B cell (primary cell): ENCODE measurements at regions not wholly inside any gene's neighbourhood (a gene's known extent, or its start where the extent isn't known, plus 50 kb on each side); places are given as distances from the start of the nearest gene placed in this dataset.

ENCODE experiments used
- ATAC-seq: fragments of 200-7000 bp; cut with Tn5 transposase; one replicate; pipeline ENCODE4 v1.10.0; 2021; ENCODE audit warnings: low read depth, mild to moderate bottlenecking, moderate number of reproducible peaks, moderate library complexity
- CTCF ChIA-PET: fragments of 350-600 bp; sonication (Branson Sonifier 250); formaldehyde crosslinking; loops from one replicate; lab custom pipeline; 2021; ENCODE audit warnings: antibody characterized with exemption, inconsistent platforms; lab: Charles Lee
- POLR2A ChIA-PET: fragments of 350-600 bp; sonication (Branson Sonifier 250); formaldehyde crosslinking; loops from one replicate; lab custom pipeline; 2021; ENCODE audit warnings: antibody characterized with exemption; lab: Charles Lee
- DNase-seq: peaks from one replicate; pipeline ENCODE4 v3.0.0; 2013
- H2AFZ ChIP-seq: 2 replicates; pipeline ENCODE4 v1.6.1; 2012; ENCODE audit warnings: mild to moderate bottlenecking, low read depth, low read length; ENCODE audit not compliant: insufficient read depth, poor library complexity, severe bottlenecking
- H3K27ac ChIP-seq, 2 donors: 1 replicate in 1 of 2; 2 replicates in 1 of 2; pipeline ENCODE4 v1.5.1; 2012 to 2013; ENCODE audit warnings: low read length in 2 of 2, mild to moderate bottlenecking in 2 of 2, moderate library complexity in 1 of 2
- H3K27me3 ChIP-seq, 4 experiments: fragments of 200-600 bp in 1 of 4; sonication (generic) in 1 of 4; replicated peaks in 1 of 4; 1 replicate in 2 of 4; 2 replicates in 2 of 4; pipeline versions ENCODE4 v1.6.1 to v1.7.0; 2013 to 2016; ENCODE audit warnings: low read length in 3 of 4, mild to moderate bottlenecking in 2 of 4, mixed read lengths in 1 of 4, moderate library complexity in 1 of 4; ENCODE audit not compliant: insufficient read depth in 4 of 4, control insufficient read depth in 3 of 4; ENCODE audit errors: control extremely low read depth in 1 of 4
- H3K36me3 ChIP-seq, 2 experiments: replicated peaks in 1 of 2; 1 replicate in 1 of 2; 2 replicates in 1 of 2; pipeline versions ENCODE4 v1.6.1 to v1.7.1; 2013; ENCODE audit warnings: low read length in 1 of 2; ENCODE audit not compliant: insufficient read depth in 2 of 2, control insufficient read depth in 1 of 2; ENCODE audit errors: control extremely low read depth in 1 of 2, extremely low read depth in 1 of 2
- H3K4me1 ChIP-seq, 2 donors: fragments of 200-600 bp in 1 of 2; sonication (generic) in 1 of 2; 1 replicate in 1 of 2; 2 replicates in 1 of 2; pipeline versions ENCODE4 v1.5.1 to v1.6.1; 2013 to 2017; ENCODE audit warnings: low read length in 2 of 2; ENCODE audit not compliant: control insufficient read depth in 2 of 2, insufficient read depth in 2 of 2
- H3K4me2 ChIP-seq: replicated peaks from 2 replicates; pipeline ENCODE3; 2012; ENCODE audit warnings: mild to moderate bottlenecking, low read depth, low read length; ENCODE audit not compliant: poor library complexity, severe bottlenecking
- H3K4me3 ChIP-seq, 5 experiments: fragments of 200-600 bp in 1 of 5; sonication (generic) in 1 of 5; 1 replicate in 3 of 5; 2 replicates in 2 of 5; pipeline versions ENCODE4 v1.5.1 to v1.7.0; 2011 to 2016; ENCODE audit warnings: low read length in 4 of 5, mild to moderate bottlenecking in 4 of 5, low read depth in 2 of 5, control low read depth in 1 of 5, moderate library complexity in 1 of 5; ENCODE audit not compliant: insufficient read depth in 1 of 5; ENCODE audit errors: control extremely low read depth in 1 of 5, extremely low read depth in 1 of 5
- H3K79me2 ChIP-seq: fragments of 200-600 bp; sonication (generic); one replicate; pipeline ENCODE4 v1.6.0; 2016; ENCODE audit warnings: low read length; ENCODE audit not compliant: control insufficient read depth, insufficient read depth
- H3K9ac ChIP-seq: fragments of 200-600 bp; sonication (generic); 2 replicates; pipeline ENCODE4 v1.6.1; 2017; ENCODE audit warnings: mild to moderate bottlenecking, low read length, moderate library complexity
- H3K9me3 ChIP-seq, 3 donors: one replicate each; pipeline versions ENCODE4 v1.6.1 to v1.7.1; 2013; ENCODE audit warnings: low read length in 2 of 3; ENCODE audit not compliant: control insufficient read depth in 2 of 3, insufficient read depth in 1 of 3; ENCODE audit errors: control extremely low read depth in 1 of 3
- H4K20me1 ChIP-seq: 2 replicates; pipeline ENCODE4 v1.6.0; 2012; ENCODE audit warnings: mild to moderate bottlenecking, low read length; ENCODE audit not compliant: insufficient read depth, control insufficient read depth, poor library complexity, severe bottlenecking
- H3K27ac Mint-ChIP-seq: one replicate; pipeline ENCODE4 v1.8.0; 2021; ENCODE audit warnings: mixed read lengths
- H3K27me3 Mint-ChIP-seq: one replicate; pipeline ENCODE4 v1.8.0; 2021; ENCODE audit warnings: mixed read lengths
- H3K4me1 Mint-ChIP-seq: one replicate; pipeline ENCODE4 v1.8.0; 2021; ENCODE audit warnings: mixed read lengths
- H3K4me3 Mint-ChIP-seq: one replicate; pipeline ENCODE4 v1.8.0; 2021; ENCODE audit warnings: mixed read lengths
- H3K9me3 Mint-ChIP-seq: one replicate; pipeline ENCODE4 v1.8.0; 2022; ENCODE audit warnings: mixed read lengths; ENCODE audit not compliant: insufficient read depth
- EZH2 ChIP-seq: IDR thresholded peaks from 2 replicates; pipeline ENCODE4 v1.6.1; 2012; ENCODE audit warnings: borderline replicate concordance, low read depth, mild to moderate bottlenecking, moderate library complexity, low read length; ENCODE audit not compliant: insufficient read depth, poor library complexity, severe bottlenecking
- WGBS: methylation state at CpG from one replicate; pipeline ENCODE4 v1.1.5; 2013; ENCODE audit warnings: missing lambda C conversion rate; ENCODE audit not compliant: insufficient coverage; 5-methylcytosine and 5-hydroxymethylcytosine counted together
- intact Hi-C: fragments of 100-400 bp; cut with micrococcal nuclease; formaldehyde crosslinking; loops from one replicate; pipeline ENCODE4 v1.10.0; 2022
- TF ChIP-seq, protein P1 (sequence below): fragments of 200-600 bp; IDR thresholded peaks from one replicate; pipeline ENCODE4 v1.8.0; 2022; ENCODE audit warnings: antibody characterized with exemption, mild to moderate bottlenecking

DNA sequence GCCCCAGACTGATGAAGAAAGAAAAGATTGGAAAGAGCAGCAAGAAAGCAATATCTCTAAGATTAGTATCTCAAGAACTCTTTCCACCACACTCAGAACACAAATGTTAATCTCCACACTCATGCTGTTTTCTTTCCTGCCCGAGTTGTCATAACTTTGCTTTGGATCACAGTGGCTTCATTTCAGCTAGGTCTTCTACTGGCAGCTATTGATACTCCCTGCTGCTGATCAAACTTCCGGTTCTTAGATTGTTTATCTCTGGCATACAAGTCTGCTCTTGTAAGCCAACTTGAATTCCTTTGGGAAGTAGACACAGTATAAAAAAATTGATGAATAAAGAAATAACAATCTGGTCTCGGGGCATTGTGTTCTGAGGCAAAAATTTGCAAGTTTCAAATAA, 77.7 kb upstream of the SPEF2 start:
- intact Hi-C loops, result no loop called here
- H3K9me3 ChIP-seq, result no peaks in the 10 kb centered on the region
- WGBS, result 91% methylated on average over 1 of the region's 3 CpGs
- no peaks in the 10 kb centered on the region for H3K4me1 ChIP-seq
- H3K27ac ChIP-seq, result no peak overlapping the region
- Mint-ChIP-seq H3K4me3 (no peak overlapping the region), H3K27ac (no peak overlapping the region), H3K4me1 (no peaks in the 10 kb centered on the region), H3K27me3 (no peaks in the 10 kb centered on the region), H3K9me3 (peaks cover 2% of the 10 kb centered on the region)
- H2AFZ ChIP-seq, result no peak overlapping the region
- TF ChIP-seq, protein P1, sequence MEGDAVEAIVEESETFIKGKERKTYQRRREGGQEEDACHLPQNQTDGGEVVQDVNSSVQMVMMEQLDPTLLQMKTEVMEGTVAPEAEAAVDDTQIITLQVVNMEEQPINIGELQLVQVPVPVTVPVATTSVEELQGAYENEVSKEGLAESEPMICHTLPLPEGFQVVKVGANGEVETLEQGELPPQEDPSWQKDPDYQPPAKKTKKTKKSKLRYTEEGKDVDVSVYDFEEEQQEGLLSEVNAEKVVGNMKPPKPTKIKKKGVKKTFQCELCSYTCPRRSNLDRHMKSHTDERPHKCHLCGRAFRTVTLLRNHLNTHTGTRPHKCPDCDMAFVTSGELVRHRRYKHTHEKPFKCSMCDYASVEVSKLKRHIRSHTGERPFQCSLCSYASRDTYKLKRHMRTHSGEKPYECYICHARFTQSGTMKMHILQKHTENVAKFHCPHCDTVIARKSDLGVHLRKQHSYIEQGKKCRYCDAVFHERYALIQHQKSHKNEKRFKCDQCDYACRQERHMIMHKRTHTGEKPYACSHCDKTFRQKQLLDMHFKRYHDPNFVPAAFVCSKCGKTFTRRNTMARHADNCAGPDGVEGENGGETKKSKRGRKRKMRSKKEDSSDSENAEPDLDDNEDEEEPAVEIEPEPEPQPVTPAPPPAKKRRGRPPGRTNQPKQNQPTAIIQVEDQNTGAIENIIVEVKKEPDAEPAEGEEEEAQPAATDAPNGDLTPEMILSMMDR, result no peak
- TF ChIP-seq EZH2, result no peak
- H3K4me2 ChIP-seq, result no peak overlapping the region
- H3K79me2 ChIP-seq, result no peaks in the 10 kb centered on the region
- POLR2A ChIA-PET, result no interaction called here
- no peak overlapping the region for H3K4me3 ChIP-seq
- H3K36me3 ChIP-seq, result no peaks in the 10 kb centered on the region
- no peak for DNase-seq
- H3K27me3 ChIP-seq, result no peaks in the 10 kb centered on the region
- H3K9ac ChIP-seq, result no peak overlapping the region
- CTCF ChIA-PET, result no interaction called here
- no peaks in the 10 kb centered on the region for H4K20me1 ChIP-seq
- ATAC-seq, result no peak

DNA sequence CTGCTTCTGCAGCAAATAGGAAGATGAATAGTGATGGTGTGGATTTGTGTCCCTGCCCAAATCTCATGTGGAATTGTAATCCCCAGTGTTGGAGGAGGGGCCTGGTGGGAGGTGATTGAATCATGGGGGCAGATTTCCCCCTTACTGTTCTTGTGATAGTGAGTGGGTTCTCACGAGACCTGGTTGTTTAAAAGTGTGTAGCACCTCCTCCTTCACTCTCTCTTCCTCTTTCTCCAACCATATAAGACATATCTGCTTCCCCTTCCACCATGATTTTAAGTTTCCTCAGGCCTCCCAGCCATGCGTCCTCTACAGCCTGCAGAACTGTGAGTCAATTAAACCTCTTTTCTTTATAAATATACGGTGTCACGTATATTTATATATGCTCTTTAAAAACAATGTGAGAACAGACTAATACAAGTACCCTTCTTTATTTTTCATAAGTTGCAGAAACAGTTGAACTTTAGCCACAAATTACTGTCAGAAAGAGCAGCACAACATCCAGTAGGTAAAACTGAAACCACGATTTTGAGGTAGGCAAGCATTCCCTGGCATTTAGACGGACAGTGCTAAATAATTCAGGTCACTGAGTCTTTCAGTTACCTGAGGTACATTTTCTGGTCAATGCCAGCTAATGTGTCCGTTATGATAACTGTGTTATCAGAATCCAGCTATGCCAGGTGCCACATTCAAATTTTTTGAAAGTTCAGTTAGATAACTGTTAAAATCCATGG, 79.3 kb upstream of the SPEF2 start:
- no peak overlapping the region for H3K9ac ChIP-seq
- H3K4me2 ChIP-seq, result no peak overlapping the region
- ChIA-PET CTCF (no interaction called here), POLR2A (no interaction called here)
- no peaks in the 10 kb centered on the region for H3K4me1 Mint-ChIP-seq
- no peaks in the 10 kb centered on the region for H3K36me3 ChIP-seq
- DNase-seq (no peak), ATAC-seq (no peak)
- 82% methylated on average over 3 of the region's 7 CpGs for WGBS
- H3K4me1 ChIP-seq, result no peaks in the 10 kb centered on the region
- no peaks in the 10 kb centered on the region for H3K27me3 ChIP-seq
- H3K79me2 ChIP-seq, result no peaks in the 10 kb centered on the region
- H3K4me3 ChIP-seq, result no peak overlapping the region
- H3K9me3 ChIP-seq, result no peaks in the 10 kb centered on the region
- no peaks in the 10 kb centered on the region for H3K27me3 Mint-ChIP-seq
- H4K20me1 ChIP-seq, result no peaks in the 10 kb centered on the region
- H2AFZ ChIP-seq, result no peak overlapping the region
- TF ChIP-seq, protein P1, result no peak
- TF ChIP-seq EZH2, result no peak
- H3K27ac ChIP-seq, result no peak overlapping the region
- no peak overlapping the region for H3K27ac Mint-ChIP-seq
- H3K9me3 Mint-ChIP-seq, result peaks cover 2% of the 10 kb centered on the region
- intact Hi-C loops, result no loop called here
- H3K4me3 Mint-ChIP-seq, result no peak overlapping the region
